PFSK-1 (cell line): ENCODE measurements at regions not wholly inside any gene's neighbourhood (a gene's known extent, or its start where the extent isn't known, plus 50 kb on each side); places are given as distances from the start of the nearest gene placed in this dataset.

ENCODE experiments used
- FOXP2 ChIP-seq: optimal IDR thresholded peaks from 2 replicates; pipeline ENCODE3; 2011; ENCODE audit warnings: borderline replicate concordance, control low read depth, inconsistent platforms; ENCODE audit not compliant: insufficient read depth; ENCODE audit errors: extremely low read length, extremely low read depth
- POLR2AphosphoS5 ChIP-seq: IDR thresholded peaks from 2 replicates; pipeline ENCODE4 v1.6.1; 2012; ENCODE audit warnings: low read depth, mild to moderate bottlenecking, control low read depth, low read length, moderate library complexity
- SIN3A ChIP-seq: IDR thresholded peaks from 2 replicates; pipeline ENCODE4 v1.6.1; 2012; ENCODE audit warnings: mild to moderate bottlenecking, low read length, moderate library complexity, borderline replicate concordance; ENCODE audit not compliant: insufficient read depth
- TAF1 ChIP-seq: IDR thresholded peaks from 2 replicates; pipeline ENCODE4 v1.6.1; 2012; ENCODE audit warnings: low read length, control low read depth, borderline replicate concordance; ENCODE audit not compliant: insufficient read depth
- TF ChIP-seq, protein P1 (sequence below), 2 experiments: IDR thresholded peaks; 2 replicates each; pipeline versions ENCODE4 v1.6.1 to v1.8.0; 2011 to 2012; ENCODE audit warnings: low read depth in 2 of 2, low read length in 2 of 2, control low read depth in 1 of 2, inconsistent platforms in 1 of 2, mild to moderate bottlenecking in 1 of 2, moderate library complexity in 1 of 2; ENCODE audit not compliant: insufficient read depth in 1 of 2

GRCh38 chr9:108185613-108186012, 670.2 kb downstream of the ACTL7B start:
- no peak for TF ChIP-seq FOXP2
- no peak for TF ChIP-seq TAF1
- no peak for TF ChIP-seq SIN3A
- no peak for TF ChIP-seq POLR2AphosphoS5

DNA sequence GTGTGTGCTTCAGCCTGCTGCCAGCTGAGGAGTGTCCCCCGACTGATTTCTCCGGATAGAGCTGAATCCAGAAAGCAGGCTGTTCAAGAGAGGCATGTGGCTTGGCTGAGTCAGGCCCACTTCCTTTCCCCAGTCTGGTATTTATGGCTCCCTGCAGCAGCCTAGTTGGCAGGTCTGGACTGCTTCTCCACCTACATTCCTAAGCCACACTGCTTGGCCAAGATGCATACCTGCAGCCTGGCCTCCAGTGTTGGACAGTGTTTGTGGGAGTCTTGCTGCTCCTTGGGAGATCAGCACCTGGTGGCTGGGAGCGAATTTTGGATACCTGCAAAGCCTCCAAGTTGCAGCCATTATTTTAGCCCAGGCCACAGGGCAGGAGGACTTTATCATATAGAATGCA, 670.8 kb downstream of the ACTL7B start:
- TF ChIP-seq TAF1 (no peak), SIN3A (no peak), FOXP2 (no peak), POLR2AphosphoS5 (no peak)
- TF ChIP-seq, protein P1, sequence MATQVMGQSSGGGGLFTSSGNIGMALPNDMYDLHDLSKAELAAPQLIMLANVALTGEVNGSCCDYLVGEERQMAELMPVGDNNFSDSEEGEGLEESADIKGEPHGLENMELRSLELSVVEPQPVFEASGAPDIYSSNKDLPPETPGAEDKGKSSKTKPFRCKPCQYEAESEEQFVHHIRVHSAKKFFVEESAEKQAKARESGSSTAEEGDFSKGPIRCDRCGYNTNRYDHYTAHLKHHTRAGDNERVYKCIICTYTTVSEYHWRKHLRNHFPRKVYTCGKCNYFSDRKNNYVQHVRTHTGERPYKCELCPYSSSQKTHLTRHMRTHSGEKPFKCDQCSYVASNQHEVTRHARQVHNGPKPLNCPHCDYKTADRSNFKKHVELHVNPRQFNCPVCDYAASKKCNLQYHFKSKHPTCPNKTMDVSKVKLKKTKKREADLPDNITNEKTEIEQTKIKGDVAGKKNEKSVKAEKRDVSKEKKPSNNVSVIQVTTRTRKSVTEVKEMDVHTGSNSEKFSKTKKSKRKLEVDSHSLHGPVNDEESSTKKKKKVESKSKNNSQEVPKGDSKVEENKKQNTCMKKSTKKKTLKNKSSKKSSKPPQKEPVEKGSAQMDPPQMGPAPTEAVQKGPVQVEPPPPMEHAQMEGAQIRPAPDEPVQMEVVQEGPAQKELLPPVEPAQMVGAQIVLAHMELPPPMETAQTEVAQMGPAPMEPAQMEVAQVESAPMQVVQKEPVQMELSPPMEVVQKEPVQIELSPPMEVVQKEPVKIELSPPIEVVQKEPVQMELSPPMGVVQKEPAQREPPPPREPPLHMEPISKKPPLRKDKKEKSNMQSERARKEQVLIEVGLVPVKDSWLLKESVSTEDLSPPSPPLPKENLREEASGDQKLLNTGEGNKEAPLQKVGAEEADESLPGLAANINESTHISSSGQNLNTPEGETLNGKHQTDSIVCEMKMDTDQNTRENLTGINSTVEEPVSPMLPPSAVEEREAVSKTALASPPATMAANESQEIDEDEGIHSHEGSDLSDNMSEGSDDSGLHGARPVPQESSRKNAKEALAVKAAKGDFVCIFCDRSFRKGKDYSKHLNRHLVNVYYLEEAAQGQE (IDR thresholded peaks at IDR 0.05; ENCODE audit: insufficient read depth in 1 of 2, low read depth in 2 of 2, low read length in 2 of 2) = no peak

- TF ChIP-seq POLR2AphosphoS5 (no peak), SIN3A (no peak), FOXP2 (no peak), TAF1 (no peak)
- TF ChIP-seq, protein P1 (IDR thresholded peaks at IDR 0.05; ENCODE audit: insufficient read depth in 1 of 2, low read depth in 2 of 2, low read length in 2 of 2) = no peak
These were observed 671.8 kb downstream of the ACTL7B start for GRCh38 chr9:108184009-108184408.

- TF ChIP-seq, protein P1 (IDR thresholded peaks at IDR 0.05; ENCODE audit: insufficient read depth in 1 of 2, low read depth in 2 of 2, low read length in 2 of 2) = no peak
- TF ChIP-seq SIN3A (no peak), FOXP2 (no peak), POLR2AphosphoS5 (no peak), TAF1 (no peak)
These were observed 672.8 kb downstream of the ACTL7B start for GRCh38 chr9:108182950-108183381.

DNA sequence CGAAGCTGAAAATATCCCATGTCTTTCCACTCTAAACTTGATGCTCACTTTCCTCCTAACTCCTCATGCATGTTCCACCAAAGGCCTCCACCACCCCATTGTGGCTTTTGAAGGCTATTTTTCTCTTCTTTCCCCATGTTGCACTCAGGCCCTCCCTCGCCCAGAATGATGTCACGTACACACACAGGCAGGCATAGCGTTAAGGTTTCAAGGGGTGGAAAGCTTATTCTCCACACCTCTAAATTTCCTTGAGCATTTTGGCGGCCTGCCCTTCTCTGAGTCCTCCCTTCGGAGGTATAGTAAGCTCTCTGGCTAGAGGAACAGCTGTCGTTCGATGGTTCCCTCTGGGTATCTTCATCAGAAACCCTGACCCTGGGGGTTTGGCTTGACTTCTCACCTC, 673.5 kb downstream of the ACTL7B start:
- TF ChIP-seq TAF1 (no peak), POLR2AphosphoS5 (no peak), SIN3A (no peak), FOXP2 (no peak)
- TF ChIP-seq, protein P1 (IDR thresholded peaks at IDR 0.05; ENCODE audit: insufficient read depth in 1 of 2, low read depth in 2 of 2, low read length in 2 of 2) = no peak

DNA sequence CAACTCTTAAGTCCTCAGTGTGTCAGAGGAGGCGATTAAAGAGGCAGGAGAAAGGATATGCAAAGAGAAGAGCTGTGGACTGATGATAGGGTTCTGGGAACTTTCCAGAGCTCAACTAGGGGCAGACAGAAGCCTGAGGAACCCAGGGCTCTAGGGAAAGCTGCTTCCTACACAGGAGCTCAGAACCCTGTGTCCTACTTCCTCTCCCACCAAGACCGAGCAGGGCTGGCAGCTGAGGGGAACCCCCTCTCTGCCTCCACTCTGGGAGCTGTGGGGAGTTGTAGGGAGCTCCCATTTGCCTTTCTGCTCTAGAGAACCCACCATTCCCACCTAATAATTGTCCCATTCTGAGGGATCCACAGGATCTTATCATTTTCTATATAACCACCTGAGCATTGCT, 674.3 kb downstream of the ACTL7B start:
- TF ChIP-seq, protein P1 (IDR thresholded peaks at IDR 0.05; ENCODE audit: insufficient read depth in 1 of 2, low read depth in 2 of 2, low read length in 2 of 2) = no peak
- TF ChIP-seq FOXP2 (no peak), TAF1 (no peak), SIN3A (no peak), POLR2AphosphoS5 (no peak)
